ENCODE measurements at regions not wholly inside any gene's neighbourhood (a gene's known extent, or its start where the extent isn't known, plus 50 kb on each side); places are given as distances from the start of the nearest gene placed in this dataset.

DNA sequence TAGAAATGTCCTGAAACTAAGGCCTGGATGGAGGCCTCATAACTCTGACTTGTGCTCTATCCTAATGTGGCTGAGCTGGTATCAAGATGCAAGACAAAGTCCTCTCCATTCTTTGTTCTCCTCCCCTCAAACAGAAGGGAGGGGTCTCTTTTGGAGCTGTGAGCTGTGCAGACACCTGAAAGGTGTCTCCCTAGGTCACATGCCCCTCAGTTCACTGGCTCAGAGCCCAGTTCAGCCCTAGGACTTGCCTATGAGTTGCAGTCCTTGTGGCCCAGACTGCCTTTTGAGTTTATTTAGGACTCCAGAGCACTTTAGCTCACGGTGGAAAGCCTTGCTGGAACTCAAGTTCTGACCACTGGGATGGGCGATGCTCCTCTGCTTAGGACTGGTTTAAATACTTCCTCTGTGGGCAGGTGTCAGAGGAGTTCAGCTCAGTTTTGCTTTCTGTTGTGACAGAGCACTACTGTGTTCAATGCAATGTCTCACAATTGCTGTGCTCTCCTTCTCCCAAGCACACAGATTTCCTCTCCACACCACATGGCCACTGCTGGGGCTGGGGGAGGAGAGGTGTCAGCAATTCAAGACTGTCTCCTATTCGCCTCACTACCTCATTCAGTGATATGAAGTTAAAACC lies 84.8 kb upstream of the ZNF827 start:
- TF ChIP-seq, protein P1, sequence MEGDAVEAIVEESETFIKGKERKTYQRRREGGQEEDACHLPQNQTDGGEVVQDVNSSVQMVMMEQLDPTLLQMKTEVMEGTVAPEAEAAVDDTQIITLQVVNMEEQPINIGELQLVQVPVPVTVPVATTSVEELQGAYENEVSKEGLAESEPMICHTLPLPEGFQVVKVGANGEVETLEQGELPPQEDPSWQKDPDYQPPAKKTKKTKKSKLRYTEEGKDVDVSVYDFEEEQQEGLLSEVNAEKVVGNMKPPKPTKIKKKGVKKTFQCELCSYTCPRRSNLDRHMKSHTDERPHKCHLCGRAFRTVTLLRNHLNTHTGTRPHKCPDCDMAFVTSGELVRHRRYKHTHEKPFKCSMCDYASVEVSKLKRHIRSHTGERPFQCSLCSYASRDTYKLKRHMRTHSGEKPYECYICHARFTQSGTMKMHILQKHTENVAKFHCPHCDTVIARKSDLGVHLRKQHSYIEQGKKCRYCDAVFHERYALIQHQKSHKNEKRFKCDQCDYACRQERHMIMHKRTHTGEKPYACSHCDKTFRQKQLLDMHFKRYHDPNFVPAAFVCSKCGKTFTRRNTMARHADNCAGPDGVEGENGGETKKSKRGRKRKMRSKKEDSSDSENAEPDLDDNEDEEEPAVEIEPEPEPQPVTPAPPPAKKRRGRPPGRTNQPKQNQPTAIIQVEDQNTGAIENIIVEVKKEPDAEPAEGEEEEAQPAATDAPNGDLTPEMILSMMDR (IDR thresholded peaks at IDR 0.05), result no peak
- TF ChIP-seq POLR2AphosphoS5 (IDR thresholded peaks at IDR 0.05; ENCODE audit: insufficient read depth in 1 of 2, low read depth in 1 of 2) (no peak), POLR2A (IDR thresholded peaks at IDR 0.05) (no peak)
